Right forelimb (tissue), 1 donor: ENCODE measurements at regions not wholly inside any gene's neighbourhood (a gene's known extent, or its start where the extent isn't known, plus 50 kb on each side); places are given as distances from the start of the nearest gene placed in this dataset.

Experiments
- DNase-seq: peaks from one replicate; pipeline ENCODE4 v3.0.0-alpha.2; 2018

- DNase-seq: peak; percentile 83
These were observed 101.4 kb upstream of the RTL1 start for GRCh38 chr14:101004954-101005353.

DNA sequence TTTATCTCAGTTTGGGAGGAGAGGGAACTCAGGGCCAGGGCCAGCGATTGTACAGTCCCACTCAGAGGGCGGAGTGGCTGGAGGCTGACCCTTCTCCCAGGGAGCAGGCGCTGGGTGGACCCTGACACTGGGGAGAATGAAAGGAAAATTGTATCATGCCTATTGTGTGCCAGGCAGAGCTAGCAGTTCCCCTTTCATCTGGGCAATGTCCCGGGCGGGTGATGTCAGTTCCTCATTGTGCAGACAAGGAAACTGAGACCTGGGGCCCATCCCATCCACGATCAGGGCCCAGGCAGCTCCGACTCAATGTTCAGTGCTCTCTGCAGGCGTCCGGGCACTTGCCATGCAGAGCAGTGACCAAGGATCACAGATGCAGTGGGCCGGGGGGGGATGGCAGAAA, 101.9 kb upstream of the RTL1 start:
- no peak for DNase-seq

- peak; percentile 40 for DNase-seq
These were observed 102.5 kb upstream of the RTL1 start for GRCh38 chr14:101006008-101006407.

- no peak for DNase-seq
These were observed 103.6 kb upstream of the RTL1 start for GRCh38 chr14:101007004-101007614.

DNA sequence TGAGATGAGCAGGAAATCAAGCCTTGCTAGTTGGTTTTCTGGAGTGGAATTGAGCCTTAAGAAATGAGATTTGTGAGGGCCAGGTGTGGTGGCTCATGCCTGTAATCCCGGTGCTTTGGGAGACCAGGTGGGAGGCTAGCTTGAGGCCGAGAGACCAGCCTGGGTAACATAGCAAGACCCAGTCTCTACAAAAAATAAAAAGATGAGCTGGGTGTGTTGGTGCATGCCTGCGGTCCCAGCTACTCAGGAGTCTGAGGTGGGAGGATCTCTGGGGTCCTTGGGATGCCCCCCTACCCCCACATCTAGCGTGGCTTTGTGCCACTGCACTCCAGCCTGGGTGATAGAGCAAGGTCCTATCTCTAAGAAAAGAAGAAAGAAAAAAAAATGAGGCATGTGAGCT, 104.2 kb upstream of the RTL1 start:
- no peak for DNase-seq

- no peak for DNase-seq
These were observed 104.7 kb upstream of the RTL1 start for GRCh38 chr14:101008196-101008595.

DNA sequence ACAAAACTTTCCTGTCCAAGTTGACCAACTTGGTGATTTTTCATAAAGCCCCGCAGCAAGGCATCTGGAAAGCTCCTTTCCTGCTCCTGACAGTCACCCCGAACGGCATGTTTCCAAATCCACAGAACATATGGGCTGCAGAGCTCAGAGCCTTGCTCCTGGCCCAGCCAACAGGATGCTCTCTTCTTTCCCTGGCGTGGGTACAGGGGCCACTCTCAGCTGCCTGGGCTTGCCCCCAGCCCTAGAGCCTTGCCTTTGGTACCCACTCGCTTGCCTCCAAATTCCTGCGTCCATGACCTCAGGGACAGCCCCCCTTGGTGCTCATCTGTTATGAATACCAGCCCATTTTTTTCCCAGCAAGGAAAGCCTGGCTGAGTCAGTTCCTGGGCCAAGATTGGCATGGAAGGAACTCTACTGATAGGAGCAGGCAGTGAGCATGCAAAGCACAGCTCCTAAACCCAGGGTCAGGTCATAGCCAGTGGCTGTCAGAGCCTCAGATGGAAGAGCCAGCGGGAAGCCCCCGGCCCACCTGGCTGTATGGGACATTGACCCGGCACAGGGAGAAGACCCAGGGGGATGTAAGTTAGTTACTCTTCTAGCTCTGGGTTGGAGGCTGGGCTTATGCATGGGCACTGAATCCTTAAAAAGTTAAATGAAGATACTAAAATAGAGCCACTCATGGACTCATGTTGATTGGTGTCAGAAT, 105.3 kb upstream of the RTL1 start:
- DNase-seq: no peak

DNA sequence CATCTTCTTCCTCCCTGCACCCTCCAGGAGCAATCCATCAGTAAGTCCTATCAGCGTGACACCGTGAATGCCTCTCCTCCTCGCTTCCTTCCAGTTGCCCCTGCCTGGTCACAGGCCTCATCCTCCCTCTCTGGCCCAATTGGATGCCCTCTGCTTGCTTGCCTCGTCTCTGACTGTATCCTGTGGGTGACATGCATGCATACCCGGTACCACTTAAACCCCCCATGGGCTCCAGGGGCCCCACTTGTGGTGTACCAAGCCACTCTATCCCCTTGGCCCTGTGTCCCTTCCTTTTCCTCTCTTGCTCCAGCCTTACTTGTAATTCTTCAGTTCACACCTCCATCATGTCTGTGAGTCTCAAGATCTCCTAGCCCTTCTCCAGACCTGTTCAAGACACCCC, 106.0 kb upstream of the RTL1 start:
- DNase-seq: no peak

GRCh38 chr14:101010293-101010692, 106.8 kb upstream of the RTL1 start:
- DNase-seq: no peak

GRCh38 chr14:101010835-101011234, 107.3 kb upstream of the RTL1 start:
- DNase-seq: no peak

DNA sequence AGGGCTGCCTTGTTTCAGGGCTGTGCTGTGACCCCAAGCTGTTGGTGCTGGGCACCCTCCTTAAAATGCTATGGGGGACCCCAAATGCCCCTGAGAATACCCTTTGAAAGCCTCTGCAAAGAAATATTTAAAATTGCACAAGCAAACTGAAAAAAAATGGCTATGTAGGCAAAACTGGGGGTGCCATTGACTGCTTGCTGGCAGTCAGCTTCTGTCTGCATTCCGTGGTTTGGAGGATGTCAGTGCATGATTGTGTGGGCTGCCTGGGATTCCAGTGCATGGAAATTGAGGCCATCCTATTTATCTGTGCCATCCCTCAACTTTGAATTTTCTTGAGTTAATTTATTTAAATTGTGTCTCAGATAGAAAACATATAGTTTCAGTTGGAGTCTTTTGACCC, 113.7 kb upstream of the RTL1 start:
- peak; percentile 42 for DNase-seq

GRCh38 chr14:101017806-101018560, 114.5 kb upstream of the RTL1 start:
- DNase-seq: peak; percentile 39

DNA sequence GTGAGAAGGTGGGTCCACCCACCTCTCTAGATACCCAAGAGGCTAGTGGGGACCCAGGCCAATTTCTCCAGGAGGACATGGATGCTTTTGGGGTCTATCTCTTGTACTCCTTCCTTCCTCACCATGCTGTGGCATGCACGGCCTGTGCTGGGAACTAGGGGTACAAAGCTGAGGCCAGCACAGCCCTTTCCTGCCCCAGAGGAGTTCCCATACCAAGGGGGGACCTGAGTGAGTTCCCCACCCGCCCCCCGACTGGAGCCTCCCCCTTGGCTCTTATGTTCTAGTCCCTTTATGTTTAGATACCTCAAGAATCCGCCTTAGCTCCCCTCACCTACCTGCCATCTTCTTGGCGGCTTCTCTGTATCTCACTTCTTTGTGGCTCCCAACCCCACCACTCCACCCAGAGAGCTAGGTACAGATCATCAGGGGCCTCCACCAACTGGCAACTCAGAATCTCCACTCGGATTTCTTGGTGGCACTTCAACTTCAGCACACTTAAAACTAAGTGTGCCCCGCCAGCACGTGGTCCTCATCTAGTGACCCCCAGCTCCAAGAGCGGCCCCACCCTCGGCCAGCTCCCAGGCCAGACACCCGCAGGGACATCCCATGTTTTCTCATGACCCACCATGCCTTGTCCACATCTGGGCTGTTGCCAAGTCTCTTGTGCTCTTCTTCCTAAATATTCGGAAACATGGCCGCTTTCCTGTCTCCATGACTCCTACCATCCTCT, 115.2 kb upstream of the RTL1 start:
- DNase-seq: peak; percentile 36

DNA sequence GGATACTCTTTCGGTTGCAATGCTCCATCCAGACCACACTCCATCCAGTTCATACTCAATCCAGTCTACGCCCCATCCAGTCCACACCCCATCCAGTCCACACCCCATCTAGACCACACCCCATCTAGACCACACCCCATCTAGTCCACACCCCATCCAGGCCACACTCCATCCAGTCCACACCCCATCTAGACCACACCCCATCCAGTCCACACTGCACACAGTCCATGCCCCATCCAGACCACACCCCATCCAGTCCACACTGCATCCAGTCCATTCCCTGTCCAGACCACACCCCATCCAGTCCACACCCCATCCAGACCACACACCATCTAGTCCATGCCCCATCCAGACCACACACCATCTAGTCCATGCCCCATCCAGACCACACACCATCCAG, 116.0 kb upstream of the RTL1 start:
- no peak for DNase-seq

DNA sequence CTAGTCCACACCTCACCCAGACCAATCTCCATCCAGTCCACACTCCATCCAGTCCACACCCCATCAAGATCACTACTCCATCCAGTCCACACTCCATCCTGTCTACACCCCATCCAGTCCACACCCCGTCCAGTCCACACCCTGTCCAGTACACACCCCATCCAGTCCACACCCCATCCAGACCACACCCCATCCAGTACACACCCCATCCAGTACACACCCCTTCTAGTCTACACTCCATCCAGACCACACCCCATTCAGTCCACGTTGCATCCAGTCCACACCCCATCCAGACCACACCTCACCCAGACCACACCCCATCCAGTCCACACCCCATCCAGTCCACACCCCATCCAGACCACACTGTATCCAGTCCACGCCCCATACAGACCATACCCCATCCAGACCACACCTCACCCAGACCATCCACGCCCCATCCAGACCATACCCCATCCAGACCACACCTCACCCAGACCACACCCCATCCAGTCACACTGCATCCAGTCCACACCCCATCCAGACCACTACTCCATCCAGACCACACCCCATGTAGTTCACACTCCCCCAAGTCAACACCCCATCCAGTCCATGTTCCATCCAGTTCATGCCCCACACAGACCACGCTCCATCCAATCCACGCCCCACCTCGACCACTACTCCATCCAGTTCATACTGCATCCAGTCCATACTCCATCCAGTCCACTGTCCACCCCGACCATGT, 116.6 kb upstream of the RTL1 start:
- peak; percentile 40 for DNase-seq

DNA sequence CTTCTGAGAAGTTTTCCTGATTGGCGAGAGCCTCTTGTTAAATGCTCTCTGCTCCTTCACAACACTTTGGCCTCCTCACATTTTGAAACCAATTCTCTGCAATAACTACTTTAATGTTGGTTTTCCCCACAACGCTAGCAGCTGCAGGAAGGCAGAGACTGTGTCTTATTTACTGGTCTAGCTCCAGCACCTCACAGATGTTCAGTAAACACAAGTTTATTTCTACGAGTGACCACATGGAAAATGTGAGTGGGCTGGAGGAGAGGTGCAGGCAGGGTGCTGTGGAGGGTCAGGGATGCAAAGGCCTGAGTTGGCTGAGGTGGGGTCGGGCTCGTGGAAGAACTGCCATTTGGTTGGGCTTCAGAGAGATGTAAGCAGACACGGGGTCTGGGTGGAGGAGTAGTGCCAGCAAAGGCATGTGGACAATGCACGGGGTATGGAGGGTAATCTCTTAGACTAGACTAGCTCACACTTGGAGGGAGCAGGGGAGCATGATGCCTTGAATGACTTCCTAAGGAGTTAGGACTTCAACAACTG, 117.4 kb upstream of the RTL1 start:
- DNase-seq: no peak

DNA sequence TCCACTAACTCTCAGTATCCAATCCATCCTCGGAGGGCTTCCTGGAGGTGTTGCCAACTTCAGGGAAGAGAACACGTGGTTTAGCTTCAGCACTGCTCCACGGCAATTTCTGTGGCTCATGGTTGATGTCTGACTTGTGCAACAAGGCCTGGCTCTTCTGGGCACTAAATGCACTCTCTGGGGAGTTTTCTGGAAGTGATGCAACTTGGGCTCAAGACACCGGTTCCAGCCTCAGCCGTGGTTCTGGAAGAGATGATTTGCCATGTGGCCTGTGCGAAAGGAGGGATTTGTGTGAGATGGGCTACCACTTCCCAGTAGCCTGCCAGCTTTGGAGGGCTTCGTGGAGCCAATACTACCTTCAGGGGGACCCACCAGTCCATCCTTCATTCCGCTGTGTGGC, 118.6 kb upstream of the RTL1 start:
- DNase-seq: peak; percentile 15

- peak; percentile 25 for DNase-seq
These were observed 119.5 kb upstream of the RTL1 start for GRCh38 chr14:101022916-101023435.

DNA sequence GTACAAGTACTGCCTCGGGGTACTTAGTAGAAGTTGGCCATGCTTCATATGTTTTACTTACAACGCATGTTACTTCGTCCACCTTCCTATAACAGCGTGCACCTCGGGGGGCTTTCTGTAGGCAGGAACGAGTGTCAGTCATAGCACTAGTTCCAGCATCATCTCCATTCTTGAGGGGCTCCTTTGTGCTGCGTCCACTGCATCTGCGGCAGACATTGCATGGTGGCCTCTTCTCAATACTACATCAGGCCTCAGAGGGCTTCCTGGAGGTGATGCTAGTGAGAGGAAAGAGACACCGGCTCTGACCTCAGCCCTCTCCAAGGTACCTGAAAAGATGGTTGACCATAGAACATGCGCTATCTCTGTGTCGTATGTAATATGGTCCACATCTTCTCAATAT, 121.2 kb upstream of the RTL1 start:
- DNase-seq: peak; percentile 19

- DNase-seq: no peak
These were observed 121.6 kb upstream of the RTL1 start for GRCh38 chr14:101025131-101025530.

- DNase-seq: peak; percentile 27
These were observed 122.2 kb upstream of the RTL1 start for GRCh38 chr14:101025696-101026095.

DNA sequence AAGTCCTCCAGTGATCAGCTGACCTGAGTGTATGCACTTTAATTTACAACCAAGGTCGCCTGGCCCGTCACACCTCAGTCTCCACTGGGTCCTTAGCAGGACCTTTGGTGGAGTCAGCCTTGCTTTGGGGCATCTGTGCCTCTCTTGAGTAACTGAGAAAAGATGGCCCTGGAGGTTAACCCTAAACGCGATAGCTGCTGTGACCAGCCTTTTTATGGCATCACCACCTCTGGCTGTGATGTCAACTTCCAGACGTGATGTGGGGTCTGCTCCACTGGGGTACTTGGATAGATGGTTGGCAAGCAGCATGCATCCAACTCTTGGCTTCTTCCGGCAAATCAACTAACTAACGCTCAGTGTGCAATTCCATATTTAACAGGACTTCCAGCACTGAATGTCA, 122.8 kb upstream of the RTL1 start:
- DNase-seq: peak; percentile 26
